ENCODE measurements at regions not wholly inside any gene's neighbourhood (a gene's known extent, or its start where the extent isn't known, plus 50 kb on each side); places are given as distances from the start of the nearest gene placed in this dataset.

DNA sequence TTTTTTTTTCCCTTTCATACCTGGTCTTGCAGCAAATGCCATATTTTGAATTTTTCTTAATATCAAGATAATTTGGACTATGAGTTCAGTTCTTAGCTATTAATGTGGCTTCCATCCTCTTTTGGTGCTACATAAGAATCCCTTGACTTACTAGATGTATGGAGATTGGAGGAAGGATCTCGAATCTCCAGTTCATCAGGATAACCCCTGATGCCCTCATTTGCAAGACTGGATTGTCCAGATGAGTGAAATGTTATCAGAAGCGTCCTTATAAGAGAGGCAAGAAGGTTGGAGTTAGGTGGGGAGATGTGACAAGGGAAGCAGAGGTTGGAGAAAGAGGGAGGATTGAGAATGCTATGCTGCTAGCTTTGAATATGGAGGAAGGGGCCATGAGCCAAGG lies 499.6 kb upstream of the SYNCRIP start:
- DNase-seq (ENCODE audit: low spot score): no peak
- 0% methylated on average over 2 of the region's 2 CpGs for WGBS (ENCODE audit: low lambda C conversion rate)
- no peak overlapping the region for H3K9ac ChIP-seq (ENCODE audit: insufficient read depth, low read depth, low read length)

More for the DNA sequence above, 499.6 kb upstream of the SYNCRIP start:
- ATAC-seq (no peak), FAIRE-seq (no peak)
- no peak overlapping the region for H3K4me3 ChIP-seq (replicated peaks in 1 of 3; ENCODE audit: insufficient read depth in 1 of 3, low read depth in 2 of 3, low read length in 3 of 3)
- no peaks in the 10 kb centered on the region for H4K20me1 ChIP-seq (ENCODE audit: insufficient read depth, low read length)
- no peaks in the 10 kb centered on the region for H3K27me3 ChIP-seq (ENCODE audit: control insufficient read depth in 1 of 2, insufficient read depth in 2 of 2, low read length in 2 of 2)
- H3K4me1 ChIP-seq (ENCODE audit: insufficient read depth, low read length): no peaks in the 10 kb centered on the region
- H3K36me3 ChIP-seq (replicated peaks in 1 of 2; ENCODE audit: control insufficient read depth in 1 of 2, insufficient read depth in 2 of 2, low read length in 2 of 2): no peaks in the 10 kb centered on the region
- TF ChIP-seq DNMT3B (CRISPR knock-in tag; conservative IDR thresholded peaks at IDR 0.05) (no peak), KDM5A (IDR thresholded peaks at IDR 0.05; ENCODE audit: borderline replicate concordance, low read length) (no peak), ZNF343 (CRISPR knock-in tag; IDR thresholded peaks at IDR 0.05) (no peak), MED1 (CRISPR knock-in tag; IDR thresholded peaks at IDR 0.05) (no peak), ZNF850 (CRISPR knock-in tag; conservative IDR thresholded peaks at IDR 0.05) (no peak), SKIL (CRISPR knock-in tag; IDR thresholded peaks at IDR 0.05; ENCODE audit: borderline replicate concordance) (no peak), ZNF607 (CRISPR knock-in tag; IDR thresholded peaks at IDR 0.05; ENCODE audit: borderline replicate concordance) (no peak), NFRKB (IDR thresholded peaks at IDR 0.05) (no peak), SPEN (CRISPR knock-in tag; IDR thresholded peaks at IDR 0.05; ENCODE audit: low read depth) (no peak), ZNF101 (CRISPR knock-in tag; IDR thresholded peaks at IDR 0.05; ENCODE audit: borderline replicate concordance, low read depth) (no peak), ZNF704 (CRISPR knock-in tag; IDR thresholded peaks at IDR 0.05; ENCODE audit: borderline replicate concordance) (no peak), NFIB (CRISPR knock-in tag; IDR thresholded peaks at IDR 0.05; ENCODE audit: borderline replicate concordance) (no peak)
- TF ChIP-seq, protein P1, sequence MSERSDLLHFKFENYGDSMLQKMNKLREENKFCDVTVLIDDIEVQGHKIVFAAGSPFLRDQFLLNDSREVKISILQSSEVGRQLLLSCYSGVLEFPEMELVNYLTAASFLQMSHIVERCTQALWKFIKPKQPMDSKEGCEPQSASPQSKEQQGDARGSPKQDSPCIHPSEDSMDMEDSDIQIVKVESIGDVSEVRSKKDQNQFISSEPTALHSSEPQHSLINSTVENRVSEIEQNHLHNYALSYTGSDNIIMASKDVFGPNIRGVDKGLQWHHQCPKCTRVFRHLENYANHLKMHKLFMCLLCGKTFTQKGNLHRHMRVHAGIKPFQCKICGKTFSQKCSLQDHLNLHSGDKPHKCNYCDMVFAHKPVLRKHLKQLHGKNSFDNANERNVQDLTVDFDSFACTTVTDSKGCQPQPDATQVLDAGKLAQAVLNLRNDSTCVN (CRISPR knock-in tag; IDR thresholded peaks at IDR 0.05; ENCODE audit: borderline replicate concordance): no peak
- ChIA-PET POLR2A (no interaction called here), CTCF (ENCODE audit: low intra/inter-chr PET ratio, low total read pairs) (no interaction called here)
- no peak overlapping the region for H3K4me2 ChIP-seq (ENCODE audit: low read depth, low read length)
- in situ Hi-C loops (cut with HindIII; ENCODE audit: extremely low pct_ligation_motif_present, low pct_unique_long_range_greater_than_20kb) (no loop called here), intact Hi-C loops (cut with micrococcal nuclease; ENCODE audit: unreplicated experiment) (no loop called here)
- H3K79me2 ChIP-seq (ENCODE audit: insufficient read depth, low read length): no peaks in the 10 kb centered on the region
- no peak overlapping the region for H3K27ac ChIP-seq (ENCODE audit: extremely low read length, insufficient read depth, low read length)
- BruUV-seq (replicated peaks): no TSS peak
- no peak overlapping the region for H2AFZ ChIP-seq (ENCODE audit: low read length)
- no peaks in the 10 kb centered on the region for H3K9me3 ChIP-seq (ENCODE audit: low read length)
